Ascending aorta (tissue), 2 donors: ENCODE measurements at regions not wholly inside any gene's neighbourhood (a gene's known extent, or its start where the extent isn't known, plus 50 kb on each side); places are given as distances from the start of the nearest gene placed in this dataset.

Source experiments
- DNase-seq, 2 donors: peaks; one replicate each; pipeline ENCODE4 v3.0.0-alpha.2; 2019; ENCODE audit warnings: low spot score in 2 of 2
- H3K27ac ChIP-seq, 2 donors: fragments of 200-600 bp; sonication (generic); one replicate each; pipeline ENCODE4 v1.5.1; 2016 to 2017; ENCODE audit warnings: mild to moderate bottlenecking in 1 of 2
- H3K27me3 ChIP-seq: fragments of 200-600 bp; sonication (generic); one replicate; pipeline ENCODE4 v1.5.1; 2017
- H3K36me3 ChIP-seq, 2 donors: fragments of 200-600 bp; sonication (generic); one replicate each; pipeline ENCODE4 v1.5.1; 2016
- H3K4me1 ChIP-seq, 2 donors: fragments of 200-600 bp; sonication (generic); one replicate each; pipeline ENCODE4 v1.5.1; 2016 to 2017; ENCODE audit warnings: mild to moderate bottlenecking in 1 of 2
- H3K4me3 ChIP-seq, 2 donors: fragments of 200-600 bp; sonication (generic); one replicate each; pipeline ENCODE4 v1.5.1; 2016 to 2017; ENCODE audit warnings: mild to moderate bottlenecking in 1 of 2
- H3K9me3 ChIP-seq, 2 donors: fragments of 200-600 bp; sonication (generic); one replicate each; pipeline ENCODE4 v1.5.1; 2016
- CTCF ChIP-seq, 3 experiments: fragments of 200-600 bp in 2 of 3; fragments of 450-650 bp in 1 of 3; sonication (generic) in 2 of 3; IDR thresholded peaks; one replicate each; pipeline ENCODE4 v1.5.1; 2016 to 2019; ENCODE audit warnings: antibody characterized with exemption in 3 of 3, mild to moderate bottlenecking in 1 of 3, moderate library complexity in 1 of 3
- intact Hi-C: fragments of 100-400 bp; cut with DNase I; formaldehyde crosslinking; loops from one replicate; pipeline ENCODE4 v1.15.1; 2023

GRCh38 chr2:83561592-83561991 is 897.5 kb downstream of the SUCLG1 start:
- H3K9me3 ChIP-seq: no peaks in the 10 kb centered on the region
- H3K27me3 ChIP-seq: no peaks in the 10 kb centered on the region
- H3K4me1 ChIP-seq: no peaks in the 10 kb centered on the region
- H3K4me3 ChIP-seq: no peak overlapping the region
- H3K36me3 ChIP-seq: no peaks in the 10 kb centered on the region
- TF ChIP-seq CTCF (IDR thresholded peaks at IDR 0.05): no peak
- intact Hi-C loops: no loop called here
- no peak for DNase-seq
- H3K27ac ChIP-seq: no peak overlapping the region

GRCh38 chr2:83536556-83536955 is 922.5 kb downstream of the SUCLG1 start:
- H3K9me3 ChIP-seq: no peaks in the 10 kb centered on the region
- no peaks in the 10 kb centered on the region for H3K36me3 ChIP-seq
- no peak overlapping the region for H3K27ac ChIP-seq
- H3K27me3 ChIP-seq: no peaks in the 10 kb centered on the region
- H3K4me3 ChIP-seq: no peak overlapping the region
- no peak for DNase-seq
- no peaks in the 10 kb centered on the region for H3K4me1 ChIP-seq
- no peak for TF ChIP-seq CTCF (IDR thresholded peaks at IDR 0.05)
- intact Hi-C loops: no loop called here

GRCh38 chr2:83534416-83534815 is 924.7 kb downstream of the SUCLG1 start:
- Histone ChIP-seq H3K27ac (no peak overlapping the region), H3K36me3 (no peaks in the 10 kb centered on the region), H3K9me3 (no peaks in the 10 kb centered on the region), H3K4me1 (no peaks in the 10 kb centered on the region), H3K4me3 (no peak overlapping the region), H3K27me3 (no peaks in the 10 kb centered on the region)
- intact Hi-C loops: no loop called here
- no peak for DNase-seq
- TF ChIP-seq CTCF (IDR thresholded peaks at IDR 0.05): no peak

- Histone ChIP-seq H3K9me3 (no peaks in the 10 kb centered on the region), H3K4me1 (no peaks in the 10 kb centered on the region), H3K27ac (no peak overlapping the region), H3K27me3 (no peaks in the 10 kb centered on the region), H3K4me3 (no peak overlapping the region), H3K36me3 (no peaks in the 10 kb centered on the region)
- no peak for DNase-seq
- intact Hi-C loops: no loop called here
- TF ChIP-seq CTCF (IDR thresholded peaks at IDR 0.05): no peak
These were observed 927.8 kb downstream of the SUCLG1 start for GRCh38 chr2:83531206-83531826.

- no peak for TF ChIP-seq CTCF (IDR thresholded peaks at IDR 0.05)
- H3K36me3 ChIP-seq: no peaks in the 10 kb centered on the region
These were observed 930.3 kb downstream of the SUCLG1 start for GRCh38 chr2:83528767-83529166.

More at GRCh38 chr2:83528767-83529166, 930.3 kb downstream of the SUCLG1 start:
- intact Hi-C loops: no loop called here
- Histone ChIP-seq H3K27me3 (no peaks in the 10 kb centered on the region), H3K27ac (no peak overlapping the region), H3K4me1 (no peaks in the 10 kb centered on the region), H3K9me3 (no peaks in the 10 kb centered on the region), H3K4me3 (no peak overlapping the region)
- no peak for DNase-seq
